Testis (tissue), 2 donors: ENCODE measurements at regions not wholly inside any gene's neighbourhood (a gene's known extent, or its start where the extent isn't known, plus 50 kb on each side); places are given as distances from the start of the nearest gene placed in this dataset.

Experiments used
- DNase-seq: peaks from one replicate; pipeline ENCODE4 v3.0.0-alpha.2; 2019
- H3K27ac ChIP-seq, 2 donors: fragments of 200-600 bp; sonication (generic); one replicate each; pipeline ENCODE4 v1.5.1; 2019
- H3K27me3 ChIP-seq: fragments of 200-600 bp; sonication (generic); one replicate; pipeline ENCODE4 v1.5.1; 2019
- H3K36me3 ChIP-seq: fragments of 200-600 bp; sonication (generic); one replicate; pipeline ENCODE4 v1.5.1; 2017; ENCODE audit warnings: low read depth; ENCODE audit errors: missing control alignments
- H3K4me1 ChIP-seq: fragments of 200-600 bp; sonication (generic); one replicate; pipeline ENCODE4 v1.5.1; 2019
- H3K4me3 ChIP-seq, 2 donors: fragments of 200-600 bp; sonication (generic); one replicate each; pipeline ENCODE4 v1.5.1; 2017 to 2019
- H3K9me3 ChIP-seq: fragments of 200-600 bp; sonication (generic); one replicate; pipeline ENCODE4 v1.5.1; 2017
- POLR2A ChIP-seq: fragments of 450-650 bp; IDR thresholded peaks from one replicate; pipeline ENCODE4 v1.6.1; 2017; ENCODE audit warnings: antibody characterized with exemption, mild to moderate bottlenecking, moderate library complexity
- WGBS, 2 donors: methylation state at CpG; one replicate each; pipeline ENCODE4 v1.1.5; 2018; 5-methylcytosine and 5-hydroxymethylcytosine counted together
- intact Hi-C: fragments of 100-400 bp; cut with DNase I; formaldehyde crosslinking; loops from one replicate; pipeline ENCODE4 v1.15.1; 2023; ENCODE audit warnings: low total_unique reads
- TF ChIP-seq, protein P1 (sequence below), 3 experiments: fragments of 450-650 bp in 2 of 3; fragments of 200-600 bp in 1 of 3; sonication (generic) in 1 of 3; IDR thresholded peaks; one replicate each; pipeline ENCODE4 v1.5.1; 2016 to 2019; ENCODE audit warnings: antibody characterized with exemption in 3 of 3, mild to moderate bottlenecking in 2 of 3, moderate library complexity in 1 of 3

DNA sequence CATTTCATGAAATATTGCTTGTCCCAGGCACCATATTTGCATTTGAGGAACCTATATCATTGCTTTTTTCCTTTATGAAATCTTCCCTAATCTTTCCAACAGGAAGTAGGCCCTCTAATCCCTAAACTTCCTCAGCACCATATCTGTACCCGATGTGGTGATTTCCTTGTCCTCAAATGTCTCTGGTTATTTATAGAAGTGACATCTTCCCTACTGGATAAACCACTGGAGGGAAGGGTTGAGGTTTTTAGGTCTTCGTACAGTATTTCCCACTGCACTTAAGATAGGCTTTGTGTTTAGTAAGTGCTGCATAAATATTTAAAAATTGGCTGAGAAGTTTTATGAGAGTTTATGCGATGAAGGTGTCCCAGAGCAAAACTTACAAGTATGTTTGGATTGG lies 54.9 kb upstream of the TMEM170B start:
- Histone ChIP-seq H3K27ac (no peak overlapping the region), H3K4me1 (peaks cover 12% of the 10 kb centered on the region), H3K9me3 (no peaks in the 10 kb centered on the region), H3K4me3 (no peak overlapping the region), H3K27me3 (no peaks in the 10 kb centered on the region), H3K36me3 (no peaks in the 10 kb centered on the region)
- no peak for DNase-seq
- intact Hi-C loops, result no loop called here
- 83% methylated on average over 3 of the region's 3 CpGs for WGBS, 2 donors
- TF ChIP-seq, protein P1, sequence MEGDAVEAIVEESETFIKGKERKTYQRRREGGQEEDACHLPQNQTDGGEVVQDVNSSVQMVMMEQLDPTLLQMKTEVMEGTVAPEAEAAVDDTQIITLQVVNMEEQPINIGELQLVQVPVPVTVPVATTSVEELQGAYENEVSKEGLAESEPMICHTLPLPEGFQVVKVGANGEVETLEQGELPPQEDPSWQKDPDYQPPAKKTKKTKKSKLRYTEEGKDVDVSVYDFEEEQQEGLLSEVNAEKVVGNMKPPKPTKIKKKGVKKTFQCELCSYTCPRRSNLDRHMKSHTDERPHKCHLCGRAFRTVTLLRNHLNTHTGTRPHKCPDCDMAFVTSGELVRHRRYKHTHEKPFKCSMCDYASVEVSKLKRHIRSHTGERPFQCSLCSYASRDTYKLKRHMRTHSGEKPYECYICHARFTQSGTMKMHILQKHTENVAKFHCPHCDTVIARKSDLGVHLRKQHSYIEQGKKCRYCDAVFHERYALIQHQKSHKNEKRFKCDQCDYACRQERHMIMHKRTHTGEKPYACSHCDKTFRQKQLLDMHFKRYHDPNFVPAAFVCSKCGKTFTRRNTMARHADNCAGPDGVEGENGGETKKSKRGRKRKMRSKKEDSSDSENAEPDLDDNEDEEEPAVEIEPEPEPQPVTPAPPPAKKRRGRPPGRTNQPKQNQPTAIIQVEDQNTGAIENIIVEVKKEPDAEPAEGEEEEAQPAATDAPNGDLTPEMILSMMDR (IDR thresholded peaks at IDR 0.05), result no peak
- TF ChIP-seq POLR2A, result no peak

DNA sequence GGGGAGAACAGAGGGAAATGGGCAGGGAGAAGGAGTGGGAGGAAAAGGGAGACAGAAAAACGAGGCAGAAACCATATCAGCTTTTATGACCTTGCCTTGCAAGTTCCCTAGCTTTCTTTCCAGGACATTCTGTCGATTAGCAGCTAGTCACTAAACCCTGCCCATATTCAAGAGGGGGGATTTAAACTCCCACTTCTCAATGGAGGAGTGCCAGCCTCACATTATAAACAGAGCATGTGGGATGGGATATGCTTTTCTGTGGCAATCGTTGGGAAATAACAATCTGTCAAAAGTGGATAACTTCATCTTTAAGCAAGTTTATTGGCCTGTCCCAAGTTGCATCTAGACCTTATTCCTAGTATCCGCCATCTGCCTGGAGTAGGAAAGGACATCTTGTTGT lies 57.0 kb upstream of the TMEM170B start:
- TF ChIP-seq POLR2A, result no peak
- TF ChIP-seq, protein P1 (IDR thresholded peaks at IDR 0.05), result no peak
- Histone ChIP-seq H3K4me1 (no peaks in the 10 kb centered on the region), H3K27ac (peak overlapping the region in 1 of 2 donors; percentile 59), H3K9me3 (no peaks in the 10 kb centered on the region), H3K36me3 (no peaks in the 10 kb centered on the region), H3K4me3 (no peak overlapping the region), H3K27me3 (no peaks in the 10 kb centered on the region)
- 39 to 41% methylated on average over 4 of the region's 4 CpGs for WGBS, 2 donors
- peak; percentile 45 for DNase-seq
- intact Hi-C loops, result no loop called here

DNA sequence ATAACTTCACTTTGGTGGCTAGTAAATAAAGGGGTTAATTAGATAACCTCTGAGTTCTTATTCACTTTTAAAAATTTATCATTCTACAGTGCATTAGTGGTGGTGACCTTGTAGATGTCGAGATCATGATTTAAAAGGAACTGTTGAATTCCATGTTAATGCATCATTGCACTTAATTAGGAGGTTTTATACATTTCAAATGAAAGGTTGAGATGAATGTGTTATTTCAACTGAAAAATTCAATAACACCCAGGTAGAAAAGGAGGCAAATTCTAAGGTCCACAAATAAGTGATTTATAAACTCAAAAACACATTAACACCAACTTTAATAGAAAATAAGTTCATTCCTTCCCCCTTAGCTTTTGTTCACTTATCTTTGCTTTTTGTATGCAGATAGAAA lies 58.3 kb upstream of the TMEM170B start:
- WGBS, 2 donors, result 44% methylated on average over 1 of the region's 1 CpG
- Histone ChIP-seq H3K4me3 (no peak overlapping the region), H3K27ac (peak overlapping the region in 1 of 2 donors; percentile 21), H3K9me3 (no peaks in the 10 kb centered on the region), H3K27me3 (no peaks in the 10 kb centered on the region), H3K36me3 (no peaks in the 10 kb centered on the region), H3K4me1 (peaks cover 4% of the 10 kb centered on the region)
- intact Hi-C loops, result no loop called here
- no peak for DNase-seq
- TF ChIP-seq POLR2A, result no peak
- TF ChIP-seq, protein P1 (IDR thresholded peaks at IDR 0.05), result no peak

DNA sequence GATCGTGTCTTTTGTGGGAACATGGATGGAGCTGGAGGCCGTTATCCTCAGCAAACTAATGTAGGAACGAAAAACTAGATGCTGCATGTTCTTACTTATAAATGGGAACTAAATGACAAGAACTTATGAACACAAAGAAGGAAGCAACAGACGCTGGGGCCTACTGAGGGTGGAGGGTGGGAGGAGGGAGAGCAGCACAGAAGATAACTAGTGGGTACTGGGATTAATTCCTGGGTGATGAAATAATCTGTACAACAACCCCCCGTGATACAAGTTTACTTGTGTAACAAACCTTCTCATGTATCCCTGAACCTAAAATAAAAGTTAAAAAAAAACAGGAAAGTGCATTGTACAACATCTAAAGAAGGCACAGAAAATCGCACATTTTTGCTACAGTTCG lies 59.0 kb upstream of the TMEM170B start:
- Histone ChIP-seq H3K9me3 (no peaks in the 10 kb centered on the region), H3K27ac (peak overlapping the region in 1 of 2 donors; percentile 21), H3K4me3 (no peak overlapping the region), H3K27me3 (no peaks in the 10 kb centered on the region), H3K36me3 (no peaks in the 10 kb centered on the region), H3K4me1 (peaks cover 11% of the 10 kb centered on the region)
- WGBS, 2 donors, result 64 to 67% methylated on average over 7 of the region's 7 CpGs
- intact Hi-C loops, result no loop called here
- DNase-seq, result no peak
- TF ChIP-seq, protein P1 (IDR thresholded peaks at IDR 0.05), result no peak
- no peak for TF ChIP-seq POLR2A

DNA sequence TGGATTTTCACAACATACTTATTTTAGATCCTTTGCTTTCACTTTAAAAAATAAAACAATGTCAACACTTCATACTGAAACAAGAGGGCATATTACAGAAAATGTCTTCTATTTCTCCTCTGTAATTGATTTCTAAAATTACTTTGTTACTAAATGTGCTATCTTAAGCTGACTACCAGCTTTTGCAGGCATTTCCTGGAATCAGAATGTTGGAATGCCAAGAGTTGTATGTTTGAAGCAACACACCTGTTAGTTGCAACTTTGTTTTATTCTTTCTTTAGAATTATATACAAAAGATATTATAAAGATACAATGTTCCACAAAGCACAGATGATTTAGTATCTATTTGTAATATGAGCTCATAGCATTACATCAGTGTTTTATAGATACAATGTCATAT lies 62.5 kb upstream of the TMEM170B start:
- intact Hi-C loops, result no loop called here
- TF ChIP-seq, protein P1 (IDR thresholded peaks at IDR 0.05), result no peak
- no peak for TF ChIP-seq POLR2A
- no peaks in the 10 kb centered on the region for H3K27me3 ChIP-seq
- peaks cover 21% of the 10 kb centered on the region for H3K4me1 ChIP-seq
- H3K36me3 ChIP-seq, result no peaks in the 10 kb centered on the region
- peak; percentile 54 for DNase-seq
- peak overlapping the region; percentile 26 to 35 for H3K27ac ChIP-seq
- H3K9me3 ChIP-seq, result no peaks in the 10 kb centered on the region
- H3K4me3 ChIP-seq, result no peak overlapping the region
